Smooth muscle cell (in vitro differentiated cells): ENCODE measurements at regions not wholly inside any gene's neighbourhood (a gene's known extent, or its start where the extent isn't known, plus 50 kb on each side); places are given as distances from the start of the nearest gene placed in this dataset.

Experiments used
- DNase-seq: peaks from one replicate; lab custom pipeline; 2025; ENCODE audit not compliant: unreplicated experiment; lab: John Stamatoyannopoulos, UW
- H2AFZ ChIP-seq: fragments of 200-600 bp; sonication (generic); 2 replicates; pipeline ENCODE4 v1.6.0; 2016; ENCODE audit warnings: antibody characterized with exemption, low read depth, mild to moderate bottlenecking
- H3F3A ChIP-seq: fragments of 200-600 bp; sonication (generic); 2 replicates; pipeline ENCODE4 v1.6.0; 2017; ENCODE audit warnings: antibody characterized with exemption, low read depth
- H3K27ac ChIP-seq: fragments of 200-600 bp; sonication (generic); 2 replicates; pipeline ENCODE4 v1.5.1; 2016; ENCODE audit warnings: low read depth, mild to moderate bottlenecking
- H3K27me3 ChIP-seq: fragments of 200-600 bp; sonication (generic); 2 replicates; pipeline ENCODE4 v1.6.1; 2016; ENCODE audit warnings: low read depth, mild to moderate bottlenecking
- H3K36me3 ChIP-seq: fragments of 200-600 bp; sonication (generic); 2 replicates; pipeline ENCODE4 v1.5.1; 2016; ENCODE audit warnings: low read depth
- H3K4me1 ChIP-seq: fragments of 200-600 bp; sonication (generic); 2 replicates; pipeline ENCODE4 v1.5.1; 2016; ENCODE audit warnings: low read depth
- H3K4me2 ChIP-seq: fragments of 200-600 bp; sonication (generic); 2 replicates; pipeline ENCODE4 v1.6.0; 2016; ENCODE audit warnings: mild to moderate bottlenecking
- H3K4me3 ChIP-seq: fragments of 200-600 bp; sonication (generic); 2 replicates; pipeline ENCODE4 v1.5.1; 2016; ENCODE audit warnings: mild to moderate bottlenecking
- H3K79me2 ChIP-seq: fragments of 200-600 bp; sonication (generic); 2 replicates; pipeline ENCODE4 v1.6.0; 2016; ENCODE audit warnings: low read depth, mild to moderate bottlenecking
- H3K9ac ChIP-seq: fragments of 200-600 bp; sonication (generic); 2 replicates; pipeline ENCODE4 v1.6.0; 2016; ENCODE audit warnings: low read depth
- H3K9me3 ChIP-seq: fragments of 200-600 bp; sonication (generic); replicated peaks from 2 replicates; pipeline ENCODE4 v1.5.1; 2016; ENCODE audit warnings: low read depth
- H4K20me1 ChIP-seq: fragments of 200-600 bp; sonication (generic); 2 replicates; pipeline ENCODE4 v1.6.0; 2016; ENCODE audit warnings: low read depth
- CTCF ChIP-seq: fragments of 200-600 bp; sonication (generic); IDR thresholded peaks from 2 replicates; pipeline ENCODE4 v1.5.1; 2017; ENCODE audit warnings: borderline replicate concordance, mild to moderate bottlenecking, antibody characterized with exemption; ENCODE audit not compliant: insufficient read depth, poor library complexity, severe bottlenecking
- WGBS: methylation state at CpG from one replicate; pipeline ENCODE4 v1.1.7; 2016; ENCODE audit warnings: low lambda C conversion rate; 5-methylcytosine and 5-hydroxymethylcytosine counted together

GRCh38 chr3:68220832-68221231 lies 566.4 kb upstream of the SUCLG2 start:
- H3K4me3 ChIP-seq = no peak overlapping the region
- H3K36me3 ChIP-seq = no peaks in the 10 kb centered on the region
- no peak overlapping the region for H2AFZ ChIP-seq
- no peaks in the 10 kb centered on the region for H3K9me3 ChIP-seq
- H3K4me1 ChIP-seq = no peaks in the 10 kb centered on the region
- H3F3A ChIP-seq = no peaks in the 10 kb centered on the region
- H3K9ac ChIP-seq = no peak overlapping the region
- H3K27ac ChIP-seq = no peak overlapping the region
- DNase-seq = no peak
- no peaks in the 10 kb centered on the region for H3K79me2 ChIP-seq
- H4K20me1 ChIP-seq = no peaks in the 10 kb centered on the region
- WGBS = 86% methylated on average over 2 of the region's 2 CpGs
- no peak for TF ChIP-seq CTCF
- H3K27me3 ChIP-seq = no peaks in the 10 kb centered on the region
- H3K4me2 ChIP-seq = no peak overlapping the region

GRCh38 chr3:68211637-68212036 lies 557.2 kb upstream of the SUCLG2 start:
- H3K9ac ChIP-seq = no peak overlapping the region
- H3K4me1 ChIP-seq = no peaks in the 10 kb centered on the region
- H3K4me2 ChIP-seq = no peak overlapping the region
- H3K36me3 ChIP-seq = no peaks in the 10 kb centered on the region
- WGBS = 80% methylated on average over 1 of the region's 1 CpG
- no peaks in the 10 kb centered on the region for H3K27me3 ChIP-seq
- no peaks in the 10 kb centered on the region for H3K9me3 ChIP-seq
- no peak overlapping the region for H3K27ac ChIP-seq
- H3F3A ChIP-seq = no peaks in the 10 kb centered on the region
- H3K4me3 ChIP-seq = no peak overlapping the region
- DNase-seq = no peak
- no peaks in the 10 kb centered on the region for H4K20me1 ChIP-seq
- H3K79me2 ChIP-seq = no peaks in the 10 kb centered on the region
- TF ChIP-seq CTCF = no peak
- no peak overlapping the region for H2AFZ ChIP-seq

GRCh38 chr3:68210635-68211034 lies 556.2 kb upstream of the SUCLG2 start:
- no peak overlapping the region for H3K27ac ChIP-seq
- no peaks in the 10 kb centered on the region for H3K36me3 ChIP-seq
- TF ChIP-seq CTCF = no peak
- H3K4me1 ChIP-seq = no peaks in the 10 kb centered on the region
- H3K9ac ChIP-seq = no peak overlapping the region
- H4K20me1 ChIP-seq = no peaks in the 10 kb centered on the region
- DNase-seq = no peak
- no peaks in the 10 kb centered on the region for H3F3A ChIP-seq
- no peak overlapping the region for H2AFZ ChIP-seq
- no peak overlapping the region for H3K4me3 ChIP-seq
- no peaks in the 10 kb centered on the region for H3K9me3 ChIP-seq
- no peaks in the 10 kb centered on the region for H3K27me3 ChIP-seq
- H3K4me2 ChIP-seq = no peak overlapping the region
- H3K79me2 ChIP-seq = no peaks in the 10 kb centered on the region

- WGBS = 91% methylated on average over 2 of the region's 2 CpGs
- Histone ChIP-seq H3K4me3 (no peak overlapping the region), H3K79me2 (no peaks in the 10 kb centered on the region), H3K9me3 (peaks cover 7% of the 10 kb centered on the region), H2AFZ (no peak overlapping the region), H3K9ac (no peak overlapping the region), H3K4me1 (no peaks in the 10 kb centered on the region), H3K4me2 (no peak overlapping the region), H3K27ac (no peak overlapping the region), H3K27me3 (no peaks in the 10 kb centered on the region), H4K20me1 (no peaks in the 10 kb centered on the region), H3K36me3 (no peaks in the 10 kb centered on the region), H3F3A (no peaks in the 10 kb centered on the region)
- no peak for TF ChIP-seq CTCF
- no peak for DNase-seq
These were observed 552.9 kb upstream of the SUCLG2 start for GRCh38 chr3:68207327-68207726.
